A549 (cell line): ENCODE measurements at regions not wholly inside any gene's neighbourhood (a gene's known extent, or its start where the extent isn't known, plus 50 kb on each side); places are given as distances from the start of the nearest gene placed in this dataset.

ENCODE experiments used
- ESRRA ChIP-seq: fragments of 150-350 bp; IDR thresholded peaks from 2 replicates; pipeline ENCODE4 v1.6.1; 2014; ENCODE audit warnings: mild to moderate bottlenecking, low read length, borderline replicate concordance
- FOSL2 ChIP-seq, 2 experiments: fragments of 450-650 bp in 1 of 2; fragments of >200 bp in 1 of 2; sonication (Bioruptor Twin) in 1 of 2; formaldehyde crosslinking; IDR thresholded peaks; 2 replicates each; pipeline versions ENCODE4 v1.5.0 to v1.6.1; 2016 to 2020; ENCODE audit warnings: mild to moderate bottlenecking in 1 of 2, moderate library complexity in 1 of 2
- MAFK ChIP-seq: fragments of 450-650 bp; IDR thresholded peaks from 2 replicates; pipeline ENCODE4 v1.6.1; 2014; ENCODE audit not compliant: partially characterized antibody
- MYC ChIP-seq: IDR thresholded peaks from 2 replicates; pipeline ENCODE4 v1.6.1; 2012; ENCODE audit warnings: mild to moderate bottlenecking, inconsistent platforms, low read length, improper control_type of control experiment, borderline replicate concordance
- NR3C1 ChIP-seq: fragments of >200 bp; sonication (Bioruptor Twin); formaldehyde crosslinking; IDR thresholded peaks from 3 replicates; pipeline ENCODE4 v1.6.1; 2017
- PHF8 ChIP-seq: fragments of 200-600 bp; sonication (generic); IDR thresholded peaks from 2 replicates; pipeline ENCODE4 v1.6.1; 2016; ENCODE audit warnings: low read depth, mild to moderate bottlenecking, antibody characterized with exemption, moderate library complexity, borderline replicate concordance
- POLR2A ChIP-seq: IDR thresholded peaks from 2 replicates; pipeline ENCODE4 v1.6.1; 2012; ENCODE audit warnings: mild to moderate bottlenecking, low read length
- POLR2AphosphoS2 ChIP-seq: conservative IDR thresholded peaks from 2 replicates; pipeline ENCODE4 v1.6.1; 2012; ENCODE audit warnings: low read length, improper control_type of control experiment, inconsistent platforms
- RARB ChIP-seq: fragments of 250-450 bp; sonication (Bioruptor Pico); IDR thresholded peaks from 2 replicates; pipeline ENCODE4 v1.8.0; 2021; ENCODE audit warnings: mild to moderate bottlenecking, moderate library complexity
- RFX5 ChIP-seq: fragments of 450-650 bp; IDR thresholded peaks from 2 replicates; pipeline ENCODE4 v1.7.1; 2014; ENCODE audit warnings: antibody characterized with exemption, mild to moderate bottlenecking, moderate library complexity
- ZFP36 ChIP-seq: fragments of 450-650 bp; IDR thresholded peaks from 2 replicates; pipeline ENCODE4 v1.6.1; 2014; ENCODE audit warnings: borderline replicate concordance; ENCODE audit not compliant: partially characterized antibody
- TF ChIP-seq, protein P1 (sequence below): fragments of >200 bp; sonication (Bioruptor Twin); formaldehyde crosslinking; IDR thresholded peaks from 3 replicates; pipeline ENCODE4 v1.5.1; 2016
- TF ChIP-seq, protein P2 (sequence below): fragments of 150-350 bp; IDR thresholded peaks from 2 replicates; pipeline ENCODE4 v1.6.1; 2014; ENCODE audit warnings: low read depth, mild to moderate bottlenecking, low read length

DNA sequence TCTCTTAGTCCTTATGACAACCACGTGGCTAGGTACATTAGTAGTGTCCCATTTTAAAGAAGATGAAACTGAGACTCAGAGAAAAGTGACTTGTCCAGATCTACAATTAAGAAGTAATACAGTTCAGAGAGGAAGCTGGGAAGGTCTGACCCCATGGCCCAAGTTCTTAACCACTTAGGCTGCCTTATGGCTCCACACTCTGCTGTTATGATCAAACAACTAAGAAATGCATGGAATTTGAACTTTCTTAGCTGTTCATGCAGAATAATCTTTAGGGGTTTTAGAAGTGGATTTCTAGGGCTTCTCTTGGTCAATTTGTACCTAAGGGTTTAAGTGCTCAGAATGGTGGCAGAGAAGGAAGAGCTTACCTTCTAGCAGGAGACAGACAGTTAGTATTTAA is 128.0 kb upstream of the MSX2 start:
- TF ChIP-seq, protein P1, sequence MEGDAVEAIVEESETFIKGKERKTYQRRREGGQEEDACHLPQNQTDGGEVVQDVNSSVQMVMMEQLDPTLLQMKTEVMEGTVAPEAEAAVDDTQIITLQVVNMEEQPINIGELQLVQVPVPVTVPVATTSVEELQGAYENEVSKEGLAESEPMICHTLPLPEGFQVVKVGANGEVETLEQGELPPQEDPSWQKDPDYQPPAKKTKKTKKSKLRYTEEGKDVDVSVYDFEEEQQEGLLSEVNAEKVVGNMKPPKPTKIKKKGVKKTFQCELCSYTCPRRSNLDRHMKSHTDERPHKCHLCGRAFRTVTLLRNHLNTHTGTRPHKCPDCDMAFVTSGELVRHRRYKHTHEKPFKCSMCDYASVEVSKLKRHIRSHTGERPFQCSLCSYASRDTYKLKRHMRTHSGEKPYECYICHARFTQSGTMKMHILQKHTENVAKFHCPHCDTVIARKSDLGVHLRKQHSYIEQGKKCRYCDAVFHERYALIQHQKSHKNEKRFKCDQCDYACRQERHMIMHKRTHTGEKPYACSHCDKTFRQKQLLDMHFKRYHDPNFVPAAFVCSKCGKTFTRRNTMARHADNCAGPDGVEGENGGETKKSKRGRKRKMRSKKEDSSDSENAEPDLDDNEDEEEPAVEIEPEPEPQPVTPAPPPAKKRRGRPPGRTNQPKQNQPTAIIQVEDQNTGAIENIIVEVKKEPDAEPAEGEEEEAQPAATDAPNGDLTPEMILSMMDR = no peak
- TF ChIP-seq PHF8 = no peak
- no peak for TF ChIP-seq MYC
- TF ChIP-seq NR3C1 = no peak
- TF ChIP-seq RARB (CRISPR knock-in tag) = no peak
- TF ChIP-seq POLR2AphosphoS2 = no peak
- no peak for TF ChIP-seq POLR2A
- TF ChIP-seq ZFP36 = no peak
- TF ChIP-seq, protein P2, sequence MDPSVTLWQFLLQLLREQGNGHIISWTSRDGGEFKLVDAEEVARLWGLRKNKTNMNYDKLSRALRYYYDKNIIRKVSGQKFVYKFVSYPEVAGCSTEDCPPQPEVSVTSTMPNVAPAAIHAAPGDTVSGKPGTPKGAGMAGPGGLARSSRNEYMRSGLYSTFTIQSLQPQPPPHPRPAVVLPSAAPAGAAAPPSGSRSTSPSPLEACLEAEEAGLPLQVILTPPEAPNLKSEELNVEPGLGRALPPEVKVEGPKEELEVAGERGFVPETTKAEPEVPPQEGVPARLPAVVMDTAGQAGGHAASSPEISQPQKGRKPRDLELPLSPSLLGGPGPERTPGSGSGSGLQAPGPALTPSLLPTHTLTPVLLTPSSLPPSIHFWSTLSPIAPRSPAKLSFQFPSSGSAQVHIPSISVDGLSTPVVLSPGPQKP = no peak
- no peak for TF ChIP-seq FOSL2 (IDR thresholded peaks at IDR 0.05)
- no peak for TF ChIP-seq FOSL2 (CRISPR knock-in tag; IDR thresholded peaks at IDR 0.05)
- TF ChIP-seq RFX5 = no peak
- TF ChIP-seq ESRRA = no peak
- no peak for TF ChIP-seq MAFK
